ENCODE measurements at regions not wholly inside any gene's neighbourhood (a gene's known extent, or its start where the extent isn't known, plus 50 kb on each side); places are given as distances from the start of the nearest gene placed in this dataset.

- FAIRE-seq, result no peak
Measured at GRCh38 chr19:30083125-30083681, 141.2 kb downstream of the URI1 start.

GRCh38 chr19:30083701-30084156 is 141.7 kb downstream of the URI1 start:
- FAIRE-seq, result no peak

- no peak for FAIRE-seq
Measured at GRCh38 chr19:30084390-30084819, 142.4 kb downstream of the URI1 start.

- no peak for FAIRE-seq
Measured at GRCh38 chr19:30085394-30085793, 143.4 kb downstream of the URI1 start.

GRCh38 chr19:30086220-30086619 is 144.2 kb downstream of the URI1 start:
- no peak for FAIRE-seq

- no peak for FAIRE-seq
Measured at GRCh38 chr19:30086916-30087315, 144.9 kb downstream of the URI1 start.

- no peak for FAIRE-seq
Measured at GRCh38 chr19:30087381-30088138, 145.5 kb downstream of the URI1 start.

GRCh38 chr19:30088567-30088966 is 146.5 kb downstream of the URI1 start:
- no peak for FAIRE-seq

GRCh38 chr19:30089086-30089665 is 147.1 kb downstream of the URI1 start:
- FAIRE-seq, result no peak

GRCh38 chr19:30090476-30090875 is 148.4 kb downstream of the URI1 start:
- FAIRE-seq, result no peak

- no peak for FAIRE-seq
Measured at GRCh38 chr19:30090963-30091362, 148.9 kb downstream of the URI1 start.

GRCh38 chr19:30091456-30091855 is 149.4 kb downstream of the URI1 start:
- no peak for FAIRE-seq

- no peak for FAIRE-seq
Measured at GRCh38 chr19:30091856-30092255, 149.8 kb downstream of the URI1 start.

GRCh38 chr19:30092721-30093569 is 150.9 kb downstream of the URI1 start:
- no peak for FAIRE-seq

- no peak for FAIRE-seq
Measured at GRCh38 chr19:30093966-30094755, 152.1 kb downstream of the URI1 start.

GRCh38 chr19:30094756-30095140 is 152.7 kb downstream of the URI1 start:
- no peak for FAIRE-seq

- FAIRE-seq, result no peak
Measured at GRCh38 chr19:30095171-30095570, 153.1 kb downstream of the URI1 start.

GRCh38 chr19:30096596-30097370 is 154.7 kb downstream of the URI1 start:
- FAIRE-seq, result no peak

- no peak for FAIRE-seq
Measured at GRCh38 chr19:30097746-30098280, 155.8 kb downstream of the URI1 start.

- FAIRE-seq, result no peak
Measured at GRCh38 chr19:30102239-30102638, 160.2 kb downstream of the URI1 start.

GRCh38 chr19:30102666-30103065 is 160.6 kb downstream of the URI1 start:
- FAIRE-seq, result no peak

Data from A204.1 (cell line).